Fibroblast of villous mesenchyme (primary cell): ENCODE measurements at regions not wholly inside any gene's neighbourhood (a gene's known extent, or its start where the extent isn't known, plus 50 kb on each side); places are given as distances from the start of the nearest gene placed in this dataset.
"Not testable (repeated sequence)": the region's sequence is repeated elsewhere in the genome, so short reads cannot be mapped to it uniquely, and the experiment has no call there.

Experiments used
- DNase-seq: peaks from one replicate; pipeline ENCODE4 v3.0.0-alpha.2; 2010; ENCODE audit warnings: low read depth
- H3K4me3 ChIP-seq: 2 replicates; pipeline ENCODE4 v1.5.1; 2011; ENCODE audit warnings: low read depth, mild to moderate bottlenecking, low read length
- CTCF ChIP-seq: IDR thresholded peaks from 2 replicates; pipeline ENCODE4 v1.5.1; 2012; ENCODE audit warnings: low read depth, mild to moderate bottlenecking, low read length; ENCODE audit not compliant: insufficient read depth

GRCh38 chr7:69445541-69445940 is 152.7 kb upstream of the AUTS2 start:
- no peak for TF ChIP-seq CTCF
- no peak for DNase-seq
- no peak overlapping the region for H3K4me3 ChIP-seq

GRCh38 chr7:69446213-69446612 is 152.1 kb upstream of the AUTS2 start:
- not testable (repeated sequence) for H3K4me3 ChIP-seq, DNase-seq

- no peak overlapping the region for H3K4me3 ChIP-seq
- no peak for DNase-seq
Measured at GRCh38 chr7:69448071-69448470, 150.2 kb upstream of the AUTS2 start.

GRCh38 chr7:69450456-69450855 is 147.8 kb upstream of the AUTS2 start:
- H3K4me3 ChIP-seq = no peak overlapping the region
- DNase-seq = no peak
- TF ChIP-seq CTCF = no peak

More at GRCh38 chr7:69448071-69448470, 150.2 kb upstream of the AUTS2 start:
- no peak for TF ChIP-seq CTCF

GRCh38 chr7:69451715-69452114 is 146.6 kb upstream of the AUTS2 start:
- no peak for DNase-seq
- TF ChIP-seq CTCF = no peak
- no peak overlapping the region for H3K4me3 ChIP-seq

- no peak overlapping the region for H3K4me3 ChIP-seq
- TF ChIP-seq CTCF = no peak
- no peak for DNase-seq
Measured at GRCh38 chr7:69452797-69453196, 145.5 kb upstream of the AUTS2 start.

GRCh38 chr7:69457595-69458504 is 140.4 kb upstream of the AUTS2 start:
- no peak overlapping the region for H3K4me3 ChIP-seq
- no peak for TF ChIP-seq CTCF
- DNase-seq = no peak
